A549 (cell line): ENCODE measurements at regions not wholly inside any gene's neighbourhood (a gene's known extent, or its start where the extent isn't known, plus 50 kb on each side); places are given as distances from the start of the nearest gene placed in this dataset.

Experiments
- ATAC-seq, 2 experiments: fragments of 200-7000 bp in 1 of 2; fragments of >200 bp in 1 of 2; cut with Nextera tagmentation in 1 of 2; cut with Tn5 transposase in 1 of 2; 3 replicates each; pipeline versions ENCODE4 v1.8.0 to v1.9.1; 2018 to 2020; ENCODE audit warnings: mild to moderate bottlenecking in 1 of 2, moderate library complexity in 1 of 2
- CTCF ChIA-PET: fragments of 300-600 bp; sonication (Branson Sonifier 250); formaldehyde crosslinking; extraction: SDS; loops from one replicate; lab custom pipeline; 2021; ENCODE audit warnings: antibody characterized with exemption, inconsistent platforms; lab: Yijun Ruan, JAX
- POLR2A ChIA-PET: fragments of 350-600 bp; formaldehyde crosslinking; extraction: SDS; loops from one replicate; lab custom pipeline; 2021; ENCODE audit warnings: antibody characterized with exemption, inconsistent platforms; lab: Yijun Ruan, JAX
- DNase-seq, 2 experiments: peaks; one replicate each; pipeline versions ENCODE4 v3.0.0 to v3.0.0-alpha.2; 2011 to 2016; ENCODE audit warnings: low read depth in 1 of 2, low spot score in 1 of 2
- FAIRE-seq: peaks from 2 replicates; lab custom pipeline; 2011; peaks lifted over from hg19 to GRCh38; lab: Jason Lieb, UNC
- H3K27ac ChIP-seq, 2 experiments: fragments of >200 bp; sonication (Bioruptor Twin); formaldehyde crosslinking; 3 replicates each; pipeline ENCODE4 v1.5.1; 2016 to 2017
- H3K4me1 ChIP-seq: fragments of >200 bp; sonication (Bioruptor Twin); formaldehyde crosslinking; 3 replicates; pipeline ENCODE4 v1.6.1; 2016
- H3K4me2 ChIP-seq: fragments of >200 bp; sonication (Bioruptor Twin); formaldehyde crosslinking; 3 replicates; pipeline ENCODE4 v1.6.1; 2016
- H3K4me3 ChIP-seq: fragments of >200 bp; sonication (Bioruptor Twin); formaldehyde crosslinking; 3 replicates; pipeline ENCODE4 v1.5.1; 2016
- H3K9me3 ChIP-seq: fragments of >200 bp; sonication (Bioruptor Twin); formaldehyde crosslinking; 3 replicates; pipeline ENCODE4 v1.6.1; 2016
- ATOH8 ChIP-seq: fragments of 250-450 bp; sonication (Bioruptor Pico); IDR thresholded peaks from 2 replicates; pipeline ENCODE4 v1.5.0; 2020; ENCODE audit warnings: low read depth, mild to moderate bottlenecking, moderate library complexity
- CHD2 ChIP-seq: fragments of 150-350 bp; IDR thresholded peaks from 2 replicates; pipeline ENCODE4 v1.6.1; 2014; ENCODE audit warnings: low read length; ENCODE audit not compliant: partially characterized antibody
- CTCF ChIP-seq: fragments of >200 bp; sonication (Bioruptor Twin); formaldehyde crosslinking; IDR thresholded peaks from 3 replicates; pipeline ENCODE4 v1.5.1; 2016
- EP300 ChIP-seq, 2 experiments: fragments of >200 bp; sonication (Bioruptor Twin); formaldehyde crosslinking; IDR thresholded peaks; 2 replicates in 1 of 2; 3 replicates in 1 of 2; pipeline ENCODE4 v1.6.1; 2016 to 2017
- HES2 ChIP-seq: fragments of >200 bp; sonication (Bioruptor Twin); formaldehyde crosslinking; IDR thresholded peaks from 2 replicates; pipeline ENCODE4 v1.6.1; 2016
- HEYL ChIP-seq: fragments of 250-450 bp; sonication (Bioruptor Pico); IDR thresholded peaks from 2 replicates; pipeline ENCODE4 v1.8.0; 2021; ENCODE audit warnings: mild to moderate bottlenecking, moderate library complexity
- HMGXB4 ChIP-seq: fragments of 250-450 bp; sonication (Bioruptor Pico); IDR thresholded peaks from 2 replicates; pipeline ENCODE4 v1.5.0; 2021; ENCODE audit warnings: mild to moderate bottlenecking, moderate library complexity, borderline replicate concordance
- HOXA7 ChIP-seq: fragments of 250-450 bp; sonication (Bioruptor Pico); IDR thresholded peaks from 2 replicates; pipeline ENCODE4 v1.5.0; 2020; ENCODE audit warnings: mild to moderate bottlenecking, moderate library complexity
- JUN ChIP-seq, 2 experiments: fragments of >200 bp; sonication (Bioruptor Twin); formaldehyde crosslinking; IDR thresholded peaks; 2 replicates in 1 of 2; 3 replicates in 1 of 2; pipeline ENCODE4 v1.6.1; 2016 to 2017
- NFE2L2 ChIP-seq: fragments of 150-350 bp; conservative IDR thresholded peaks from 2 replicates; pipeline ENCODE4 v1.6.1; 2014; ENCODE audit warnings: low read length
- NR3C1 ChIP-seq: fragments of >200 bp; sonication (Bioruptor Twin); formaldehyde crosslinking; IDR thresholded peaks from 3 replicates; pipeline ENCODE4 v1.6.1; 2017
- PHF8 ChIP-seq: fragments of 200-600 bp; sonication (generic); IDR thresholded peaks from 2 replicates; pipeline ENCODE4 v1.6.1; 2016; ENCODE audit warnings: low read depth, mild to moderate bottlenecking, antibody characterized with exemption, moderate library complexity, borderline replicate concordance
- SREBF2 ChIP-seq: fragments of 450-650 bp; IDR thresholded peaks from 2 replicates; pipeline ENCODE4 v1.6.1; 2014; ENCODE audit warnings: mild to moderate bottlenecking, moderate library complexity
- TFCP2L1 ChIP-seq: fragments of 250-450 bp; sonication (Bioruptor Pico); IDR thresholded peaks from 2 replicates; pipeline ENCODE4 v1.5.0; 2021; ENCODE audit warnings: mild to moderate bottlenecking
- WGBS: methylation state at CpG from one replicate; pipeline ENCODE4 v1.1.6; 2017; ENCODE audit errors: missing lambda C conversion rate; 5-methylcytosine and 5-hydroxymethylcytosine counted together

GRCh38 chr21:18722193-18722592 lies 318.6 kb upstream of the TMPRSS15 start:
- no peak for DNase-seq
- POLR2A ChIA-PET = no interaction called here
- no peak for ATAC-seq
- Histone ChIP-seq H3K27ac (no peak overlapping the region), H3K4me2 (no peak overlapping the region), H3K4me1 (no peaks in the 10 kb centered on the region), H3K9me3 (no peaks in the 10 kb centered on the region), H3K4me3 (no peak overlapping the region)
- 12% methylated on average over 1 of the region's 1 CpG for WGBS
- TF ChIP-seq HES2 (no peak), NFE2L2 (no peak)
- CTCF ChIA-PET = no interaction called here
- no peak for FAIRE-seq

- ATAC-seq = no peak
- no peak for FAIRE-seq
- Histone ChIP-seq H3K4me3 (no peak overlapping the region), H3K4me2 (no peak overlapping the region), H3K9me3 (no peaks in the 10 kb centered on the region), H3K27ac (no peak overlapping the region), H3K4me1 (no peaks in the 10 kb centered on the region)
- ChIA-PET CTCF (no interaction called here), POLR2A (no interaction called here)
- no peak for DNase-seq
- no peak for TF ChIP-seq HMGXB4
- no peak for TF ChIP-seq HOXA7
- no peak for TF ChIP-seq CTCF
- 44% methylated on average over 2 of the region's 2 CpGs for WGBS
Observed at GRCh38 chr21:18723171-18723570, 319.6 kb upstream of the TMPRSS15 start.

- ATAC-seq = no peak
- 22% methylated on average over 3 of the region's 3 CpGs for WGBS
- ChIA-PET CTCF (no interaction called here), POLR2A (no interaction called here)
- Histone ChIP-seq H3K4me3 (no peak overlapping the region), H3K9me3 (no peaks in the 10 kb centered on the region), H3K4me1 (no peaks in the 10 kb centered on the region), H3K4me2 (no peak overlapping the region), H3K27ac (no peak overlapping the region)
- DNase-seq = no peak
- no peak for FAIRE-seq
- TF ChIP-seq CTCF (no peak), JUN (IDR thresholded peaks at IDR 0.05) (no peak), EP300 (IDR thresholded peaks at IDR 0.05) (no peak), ATOH8 (CRISPR knock-in tag) (no peak), NR3C1 (no peak), SREBF2 (no peak)
Observed at GRCh38 chr21:18725653-18726052, 322.1 kb upstream of the TMPRSS15 start.

- Histone ChIP-seq H3K4me1 (no peaks in the 10 kb centered on the region), H3K4me3 (no peak overlapping the region), H3K4me2 (no peak overlapping the region), H3K27ac (no peak overlapping the region)
- ATAC-seq (no peak), DNase-seq (no peak), FAIRE-seq (no peak)
- CTCF ChIA-PET = no interaction called here
- WGBS = 47% methylated on average over 5 of the region's 5 CpGs
- no peak for TF ChIP-seq HEYL
- no peak for TF ChIP-seq PHF8
- TF ChIP-seq TFCP2L1 (CRISPR knock-in tag) = no peak
- no peak for TF ChIP-seq CHD2
- no peak for TF ChIP-seq EP300 (IDR thresholded peaks at IDR 0.05)
- TF ChIP-seq, all 56 proteins: peak for 0
- POLR2A ChIA-PET = no interaction called here
- H3K9me3 ChIP-seq = no peaks in the 10 kb centered on the region
Observed at GRCh38 chr21:18741954-18742353, 338.4 kb upstream of the TMPRSS15 start.
